NCI-H1417 (cell line): ENCODE measurements at regions not wholly inside any gene's neighbourhood (a gene's known extent, or its start where the extent isn't known, plus 50 kb on each side); places are given as distances from the start of the nearest gene placed in this dataset.
A peak's percentile ranks its signal among the peaks of the same experiment; 100 is the strongest.
"Not testable (repeated sequence)": the region's sequence is repeated elsewhere in the genome, so short reads cannot be mapped to it uniquely, and the experiment has no call there.

Experiments
- DNase-seq, 3 experiments: peaks; one replicate each; lab custom pipeline; 2025; lab: John Stamatoyannopoulos, UW

DNA sequence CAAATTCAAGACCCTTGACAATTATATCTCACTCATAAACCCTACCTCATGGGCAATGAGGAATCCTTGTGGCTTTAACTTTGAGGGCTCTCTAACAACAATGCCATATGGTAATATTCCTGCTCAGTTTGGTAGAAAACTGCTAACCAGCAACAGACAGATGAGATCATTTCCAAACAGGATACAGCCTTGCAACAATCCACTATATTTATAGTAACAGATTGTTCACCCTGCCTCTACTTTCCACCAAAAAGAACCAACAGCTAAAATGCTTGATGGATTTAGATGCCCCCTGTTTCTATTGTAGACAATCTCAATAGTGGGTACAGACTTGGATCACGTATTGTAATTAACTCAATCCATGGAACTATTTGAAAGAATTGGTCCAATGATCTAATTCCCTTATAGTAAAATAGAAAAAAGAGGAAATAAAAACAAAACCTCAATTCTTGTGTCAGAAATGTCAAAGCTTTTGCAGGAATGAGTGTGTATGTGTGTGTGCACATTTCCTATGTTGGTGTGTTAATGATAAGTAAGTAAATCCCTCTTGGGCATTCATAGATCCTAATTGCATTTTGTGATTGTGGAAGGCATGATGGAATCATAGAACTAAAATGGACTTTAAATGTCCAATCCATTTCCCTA is 100.0 kb upstream of the EDEM3 start:
- DNase-seq = peak in 1 of 3 experiments; percentile 85

DNA sequence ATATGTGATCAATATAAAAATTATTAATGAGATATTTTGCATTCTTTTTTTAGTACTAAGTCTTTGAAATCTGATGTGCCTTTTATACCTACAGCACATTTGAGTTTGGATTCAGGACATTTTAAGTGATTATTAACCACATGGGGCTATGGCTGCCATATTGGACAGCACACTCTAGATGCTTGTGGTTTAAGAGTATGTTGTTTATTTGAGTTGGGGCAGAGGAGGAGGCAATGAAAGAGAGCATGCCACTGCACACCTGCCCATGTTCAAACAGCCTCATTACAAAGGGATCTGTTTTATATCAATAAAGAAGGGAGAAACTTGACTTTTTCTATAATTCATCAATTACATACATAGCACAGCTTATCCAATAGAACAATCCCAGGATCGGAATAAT is 99.4 kb upstream of the EDEM3 start:
- peak in 1 of 3 experiments; percentile 85 for DNase-seq

DNA sequence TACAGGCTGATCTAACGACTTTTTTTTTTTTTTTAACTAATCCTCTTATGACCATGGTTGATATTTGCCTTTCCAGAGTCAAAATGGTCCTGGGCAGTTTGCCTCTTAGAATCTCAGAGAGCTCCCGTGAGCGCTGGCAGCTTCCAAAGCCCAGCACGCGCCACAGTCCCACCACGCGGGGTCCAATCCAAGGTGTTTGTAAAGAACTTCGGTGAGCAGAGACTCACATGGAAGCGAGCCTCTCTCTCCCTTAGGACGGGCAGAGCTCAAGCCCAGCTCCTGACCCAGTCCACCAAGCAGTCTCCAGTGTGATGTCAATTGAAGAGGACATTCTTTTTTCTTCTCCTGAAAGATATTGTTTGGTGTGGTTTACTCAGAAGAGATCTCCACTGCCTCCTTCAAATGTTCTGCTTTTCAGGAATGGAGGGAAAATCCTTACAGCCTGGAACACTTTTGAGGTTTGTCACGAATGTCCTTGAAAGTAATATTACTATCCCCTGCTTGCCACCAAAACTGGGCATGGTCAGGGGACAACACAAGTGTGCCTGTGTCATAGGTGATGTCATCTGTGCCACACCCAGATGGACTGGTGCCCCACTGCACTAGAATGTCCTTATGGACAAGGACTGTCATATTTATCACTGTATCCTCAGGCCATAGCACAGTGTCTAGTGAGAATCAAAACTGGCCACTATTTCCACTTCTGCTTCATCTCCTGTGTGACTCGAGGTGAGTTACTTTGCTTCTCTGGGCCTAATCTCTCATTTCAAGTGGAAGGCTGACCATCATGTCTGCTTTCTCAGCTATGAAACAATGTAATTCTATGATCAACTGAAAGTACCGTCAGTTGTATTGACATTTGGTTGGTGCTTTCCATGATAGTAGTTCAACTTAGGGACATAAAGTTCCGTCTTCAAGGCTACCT is 97.4 kb upstream of the EDEM3 start:
- no peak for DNase-seq

DNA sequence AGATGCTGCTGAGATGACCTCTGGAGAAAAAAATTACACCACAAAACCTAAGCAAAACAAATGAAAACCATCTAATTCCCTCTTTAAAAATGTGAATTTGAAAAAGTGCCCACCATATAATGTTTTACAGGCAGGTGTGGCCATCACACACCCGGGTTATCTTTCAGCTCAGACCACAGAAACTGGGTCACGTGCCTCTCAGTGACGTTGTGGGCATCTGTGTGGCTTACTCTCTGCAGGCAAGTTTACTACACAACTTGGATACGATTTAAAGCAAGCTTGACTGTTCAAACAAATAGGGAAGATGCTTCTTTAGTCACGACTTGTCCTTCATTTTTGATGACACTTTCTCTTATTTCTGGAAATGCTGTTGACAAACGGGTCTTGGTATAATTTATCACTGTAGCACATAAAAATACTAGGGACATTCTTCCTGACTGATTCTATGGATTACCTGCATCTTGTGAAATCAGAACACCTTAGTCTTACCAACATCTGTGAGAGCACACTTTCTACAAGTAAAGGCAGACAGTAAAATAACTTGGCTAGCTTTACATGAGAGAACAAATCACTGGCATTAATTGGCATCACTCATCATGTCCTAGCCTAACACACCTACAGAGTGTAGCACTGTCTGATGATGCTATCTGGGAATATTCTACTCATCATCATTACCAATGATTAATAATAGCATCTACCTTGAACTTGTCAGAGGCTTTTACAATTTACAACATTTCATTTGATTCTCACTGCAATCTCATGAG is 89.3 kb upstream of the EDEM3 start:
- DNase-seq = peak in 1 of 3 experiments; percentile 39

DNA sequence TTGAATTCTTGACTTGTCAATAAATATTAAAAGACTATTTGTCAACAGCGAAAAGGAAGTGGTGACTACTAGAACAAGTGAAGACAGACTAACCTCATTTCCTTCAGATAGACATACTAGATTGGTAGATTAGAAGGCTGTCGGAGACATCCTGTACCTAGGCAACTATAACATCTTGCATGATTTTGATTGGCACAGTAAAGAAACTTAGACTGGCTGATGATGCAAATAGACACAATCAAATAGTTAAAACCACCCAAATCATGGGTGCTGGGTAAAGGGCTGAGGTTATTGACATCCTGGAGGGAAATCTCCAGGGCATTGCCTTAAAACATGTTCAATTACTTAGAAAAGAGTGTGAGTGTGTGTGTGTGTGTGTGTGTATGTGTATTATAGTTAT is 85.9 kb upstream of the EDEM3 start:
- no peak for DNase-seq

DNA sequence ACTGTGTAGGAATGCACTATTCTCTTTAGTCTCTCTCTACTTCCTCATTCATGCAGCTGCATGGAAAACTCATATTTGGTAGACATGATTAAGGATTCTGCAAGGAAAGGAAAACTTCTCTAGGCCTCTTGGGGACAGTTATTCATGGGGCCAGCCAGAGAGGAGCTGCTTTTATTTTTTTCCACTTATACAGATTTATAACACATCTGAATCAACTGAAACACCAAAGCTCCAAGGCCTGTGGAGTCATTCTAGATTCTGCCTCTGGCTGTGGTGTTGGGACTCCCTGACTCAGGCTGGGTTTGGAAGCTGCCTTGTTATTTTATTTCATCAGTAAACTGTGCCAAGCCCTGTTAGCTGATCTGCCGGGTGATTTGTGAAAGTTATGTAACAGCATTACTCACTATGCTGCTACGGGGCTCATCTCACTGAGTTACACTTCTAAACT is 83.9 kb upstream of the EDEM3 start:
- DNase-seq = no peak

DNA sequence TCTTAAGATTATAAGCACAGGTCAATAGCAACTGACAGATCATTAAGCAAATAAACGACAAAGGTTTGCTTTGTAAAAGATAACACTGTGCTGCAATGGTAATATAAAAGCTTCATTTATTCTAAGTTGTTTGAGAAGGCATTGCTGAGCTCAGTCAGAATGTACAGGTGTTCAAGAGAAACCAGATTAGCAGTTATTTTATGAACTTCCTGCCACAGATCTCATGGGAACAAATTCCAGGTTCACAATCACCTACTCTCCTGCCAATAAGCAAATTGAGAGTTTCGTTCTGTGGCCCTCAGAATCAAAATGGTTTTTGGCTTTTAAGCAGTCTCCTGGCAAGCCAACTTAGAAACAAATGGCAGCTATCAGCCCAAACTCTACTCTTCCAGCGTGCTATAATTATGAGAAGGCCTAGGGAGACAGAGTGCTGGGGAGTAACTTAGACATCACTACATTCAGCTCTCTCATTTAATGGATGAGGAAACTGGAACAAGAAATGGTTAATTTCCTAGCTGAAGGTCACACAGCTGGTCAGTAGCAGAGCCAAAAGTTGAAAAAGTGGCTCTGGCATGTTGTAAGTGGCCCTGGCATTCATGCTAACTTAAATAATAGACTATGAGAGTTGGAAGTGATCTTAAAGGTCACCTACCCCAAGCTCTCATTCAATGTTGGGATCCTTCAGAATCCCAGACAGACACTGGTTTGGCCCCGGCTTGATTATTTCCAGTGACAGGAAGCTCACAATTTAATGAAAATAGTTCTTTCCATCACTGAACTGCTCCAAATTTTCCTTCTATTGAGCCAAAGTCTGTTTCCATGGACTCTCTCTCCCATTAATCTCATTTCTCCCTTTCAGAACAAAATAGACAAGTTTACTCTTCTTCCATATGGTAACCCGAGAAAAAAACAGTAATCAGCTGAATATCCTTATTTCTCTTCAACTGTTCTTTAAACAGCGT is 82.6 kb upstream of the EDEM3 start:
- DNase-seq = no peak

DNA sequence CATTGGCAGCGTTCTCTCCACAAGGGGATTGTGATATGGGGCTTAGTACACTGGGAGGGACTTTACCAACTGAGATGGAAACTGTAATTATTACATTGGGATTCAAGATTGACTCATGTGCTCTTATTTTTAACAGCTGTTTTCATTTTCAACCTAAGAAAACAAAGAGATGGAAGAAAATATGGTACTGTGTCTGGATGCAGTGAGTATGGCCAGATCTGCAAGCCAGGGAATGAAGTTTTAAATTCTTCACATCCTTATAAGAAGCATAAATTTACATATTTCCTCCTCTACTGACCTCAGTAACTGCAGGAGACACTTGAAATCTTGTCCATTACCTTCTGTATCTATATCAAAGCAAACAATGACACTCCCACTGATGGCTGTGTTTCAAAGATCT is 81.5 kb upstream of the EDEM3 start:
- no peak for DNase-seq

DNA sequence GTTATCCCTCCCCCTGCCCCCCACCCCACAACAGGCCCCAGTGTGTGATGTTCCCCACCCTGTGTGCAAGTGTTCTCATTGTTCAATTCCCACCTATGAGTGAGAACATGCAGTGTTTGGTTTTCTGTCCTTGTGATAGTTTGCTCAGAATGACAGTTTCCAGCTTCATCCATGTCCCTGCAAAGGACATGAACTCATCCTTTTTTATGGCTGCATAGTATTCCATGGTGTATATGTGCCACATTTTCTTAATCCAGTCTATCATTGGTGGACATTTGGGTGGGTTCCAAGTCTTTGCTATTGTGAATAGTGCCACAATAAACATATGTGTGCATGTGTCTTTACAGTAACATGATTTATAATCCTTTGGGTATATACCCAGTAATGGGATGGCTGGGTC is 79.3 kb upstream of the EDEM3 start:
- DNase-seq = not testable (repeated sequence)

DNA sequence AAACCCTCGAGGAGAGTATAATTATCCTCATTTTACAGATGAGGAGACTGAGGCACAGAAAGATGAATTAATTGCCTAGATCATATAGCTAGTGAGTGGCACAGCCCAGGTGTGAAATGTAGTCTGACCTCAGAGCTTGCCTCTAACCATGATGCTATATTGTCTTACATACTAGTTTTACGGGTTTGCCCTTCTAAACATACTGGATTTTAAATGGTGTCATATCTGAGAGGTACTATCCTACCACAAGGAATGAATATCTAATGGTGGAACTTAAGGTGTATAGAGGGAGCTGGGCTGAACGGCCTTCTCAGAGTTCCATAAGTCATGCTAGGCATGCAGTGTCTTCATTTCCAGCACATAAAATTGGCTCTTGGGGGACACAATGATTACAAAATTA is 77.9 kb upstream of the EDEM3 start:
- DNase-seq = no peak

DNA sequence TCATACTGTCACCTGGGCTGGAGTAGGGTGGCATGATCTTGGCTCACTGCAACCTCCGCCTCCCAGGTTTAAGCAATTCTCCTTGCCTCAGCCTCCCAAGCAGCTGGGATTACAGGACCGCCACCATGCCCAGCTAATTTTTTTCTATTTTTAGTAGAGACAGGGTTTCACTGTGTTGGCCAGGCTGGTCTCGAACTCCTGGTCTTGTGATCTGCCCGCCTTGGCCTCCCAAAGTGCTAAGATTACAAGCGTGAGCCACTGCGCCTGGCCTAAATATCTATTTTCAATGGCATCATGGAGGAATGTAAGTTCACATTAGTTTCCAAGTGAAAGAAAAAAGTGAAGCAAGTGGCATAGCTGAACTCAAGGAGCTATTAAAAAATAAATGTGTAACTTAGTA is 74.8 kb upstream of the EDEM3 start:
- not testable (repeated sequence) for DNase-seq

DNA sequence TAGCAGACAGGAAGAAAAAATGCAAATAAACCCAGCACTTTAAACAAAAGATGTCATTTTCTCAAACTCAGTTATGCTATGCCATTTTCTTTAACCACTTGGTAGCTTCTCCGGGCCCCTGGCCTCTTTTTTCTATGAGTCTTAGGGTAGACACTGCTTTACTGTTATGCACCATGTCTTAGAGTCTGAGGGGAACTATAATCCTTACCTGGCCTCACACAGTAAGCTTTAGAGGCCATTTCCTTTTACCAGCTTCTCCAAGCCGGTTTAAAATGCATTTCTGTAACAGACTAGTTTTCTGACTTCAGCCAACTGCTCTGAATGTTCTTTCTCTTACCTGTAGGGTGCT is 73.7 kb upstream of the EDEM3 start:
- no peak for DNase-seq

DNA sequence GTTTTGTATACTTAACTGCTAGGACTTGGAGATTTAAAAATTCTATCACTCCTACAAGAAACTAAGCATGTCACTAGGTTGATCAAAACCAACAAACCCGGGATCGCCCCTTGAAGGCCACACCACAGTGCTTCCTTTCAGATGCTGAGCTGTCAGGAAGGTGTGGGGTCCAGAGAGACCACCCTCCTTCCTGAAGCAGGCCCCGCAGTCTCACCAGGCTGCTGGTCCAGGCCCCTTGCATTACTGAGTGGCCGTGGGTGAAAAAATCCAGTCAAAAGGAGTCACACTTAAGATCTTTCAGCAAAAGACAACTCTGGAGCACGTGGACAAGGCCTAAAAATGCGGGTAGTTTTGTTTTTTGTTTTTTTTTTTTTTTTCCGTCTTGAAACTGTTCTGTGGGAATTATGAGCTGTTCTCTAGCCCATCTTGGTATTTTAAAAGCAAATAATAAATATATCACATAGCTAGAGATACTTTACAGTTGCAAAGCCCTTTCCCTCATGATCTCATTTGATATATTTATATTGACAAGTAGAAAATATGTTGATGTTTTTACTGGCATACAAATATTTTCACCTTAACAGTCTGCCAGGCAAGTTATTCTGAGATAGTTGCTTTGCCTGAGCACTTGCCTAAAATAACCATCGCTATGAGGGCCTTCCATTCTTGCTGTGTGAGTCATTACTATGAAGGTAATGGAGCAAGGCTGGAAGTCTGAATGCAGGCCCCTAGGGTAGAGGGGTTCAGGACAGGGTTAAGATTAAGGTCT is 73.1 kb upstream of the EDEM3 start:
- DNase-seq = no peak

DNA sequence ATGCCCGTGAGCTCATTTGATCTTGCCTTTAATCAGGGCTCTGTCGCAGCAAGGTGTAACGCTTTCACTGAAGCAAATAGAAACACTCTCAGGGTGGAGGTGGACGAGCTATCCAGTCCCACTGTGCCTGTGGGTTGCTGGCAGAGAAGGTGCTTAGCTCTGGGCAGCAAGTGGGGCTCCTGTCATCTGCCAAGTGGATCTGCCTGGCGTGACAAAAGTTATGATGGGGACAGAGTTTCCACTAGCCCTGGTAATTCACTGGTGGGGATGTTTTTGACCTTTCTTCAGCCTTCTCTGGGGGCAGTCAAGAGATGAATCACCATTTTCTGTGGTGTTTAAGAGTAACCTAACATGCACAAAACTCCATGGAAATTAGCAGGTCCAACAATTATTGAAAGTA is 71.3 kb upstream of the EDEM3 start:
- DNase-seq = peak in 1 of 3 experiments; percentile 34

DNA sequence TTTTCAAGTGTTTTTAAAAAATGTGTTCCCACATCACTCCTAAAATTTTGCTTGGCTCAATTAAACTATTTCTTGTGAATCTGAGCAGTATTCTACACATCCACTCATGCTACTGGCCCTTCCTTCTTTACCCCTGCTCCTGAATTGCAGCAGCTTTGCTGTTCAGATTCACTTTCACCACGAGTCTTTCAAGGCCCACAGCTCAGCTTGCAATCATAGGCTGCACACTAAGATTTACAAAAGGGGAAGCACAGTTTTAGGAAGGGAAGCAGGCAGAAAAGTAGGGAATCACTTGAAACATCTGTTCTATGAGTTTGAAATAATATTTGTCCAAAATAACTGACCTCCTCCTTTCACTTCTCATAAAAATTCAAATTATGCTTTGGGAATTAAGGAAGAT is 70.9 kb upstream of the EDEM3 start:
- DNase-seq = no peak

DNA sequence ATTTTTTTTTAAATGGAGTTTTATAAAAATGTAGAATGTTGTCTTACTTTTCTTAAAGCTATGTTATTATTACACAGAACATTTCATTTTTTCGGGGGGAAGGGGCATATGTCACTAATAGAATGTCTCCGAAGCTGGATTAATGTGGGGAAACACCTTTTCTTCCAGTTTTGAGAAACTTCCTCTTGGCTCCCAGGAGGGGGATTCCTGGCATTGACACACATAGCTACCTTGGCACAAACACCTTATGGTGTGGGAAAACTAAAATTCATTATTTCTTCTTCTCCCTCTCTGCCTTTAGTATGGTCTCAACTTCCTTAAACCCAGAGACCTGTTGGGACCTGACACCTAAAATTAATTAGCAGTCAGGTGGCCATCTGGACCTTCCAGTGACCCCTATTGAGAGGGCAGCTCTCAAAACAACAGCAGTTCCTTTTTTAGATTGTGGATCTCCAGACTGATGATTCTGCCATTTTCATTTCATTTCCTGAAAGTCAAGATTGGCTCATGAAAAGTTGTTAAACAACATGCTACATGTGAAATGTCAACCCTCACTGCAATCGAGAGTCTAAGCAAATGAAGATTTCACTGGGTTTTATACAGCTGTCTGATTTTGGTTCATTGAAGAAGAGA is 70.1 kb upstream of the EDEM3 start:
- no peak for DNase-seq

DNA sequence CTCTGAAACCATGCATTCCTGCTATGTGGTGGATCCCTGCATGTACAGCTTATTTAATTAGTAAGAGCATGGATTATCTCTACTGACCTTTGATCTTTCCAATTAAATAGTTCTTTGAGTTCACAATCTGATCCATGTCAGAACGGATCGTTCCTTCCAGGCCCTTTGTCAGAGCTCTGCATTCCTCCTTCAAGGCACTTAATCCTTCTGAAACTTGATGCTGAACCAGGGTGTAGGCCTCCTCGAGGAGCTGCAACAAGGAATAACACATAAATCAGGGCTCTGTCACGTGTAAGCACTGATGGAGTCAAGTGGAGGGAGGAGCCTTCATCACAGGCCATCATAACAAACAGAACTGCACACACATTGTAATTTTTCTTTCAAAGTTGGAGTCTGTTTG is 68.4 kb upstream of the EDEM3 start:
- peak in 2 of 3 experiments; percentile 24 to 99 for DNase-seq

DNA sequence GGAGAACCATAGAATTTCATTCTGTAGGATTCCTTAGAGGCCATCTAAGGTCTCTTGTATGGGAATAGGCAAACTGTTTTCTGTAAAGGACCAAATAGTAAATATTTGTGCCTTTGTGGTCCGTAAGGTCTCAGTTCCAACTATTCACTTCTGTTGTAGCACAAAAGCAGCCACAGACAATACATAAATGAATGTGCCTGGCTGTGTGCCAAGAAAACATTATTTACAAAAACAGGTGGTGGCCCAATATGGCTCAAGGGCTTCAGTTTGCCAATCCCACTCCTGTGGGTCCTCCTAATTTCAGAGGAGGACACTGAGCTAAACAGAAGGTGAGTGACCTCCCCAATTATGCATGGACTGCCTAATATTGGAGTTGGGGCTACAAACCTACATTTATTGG is 67.6 kb upstream of the EDEM3 start:
- peak; percentile 13 to 68 (median 68) for DNase-seq

DNA sequence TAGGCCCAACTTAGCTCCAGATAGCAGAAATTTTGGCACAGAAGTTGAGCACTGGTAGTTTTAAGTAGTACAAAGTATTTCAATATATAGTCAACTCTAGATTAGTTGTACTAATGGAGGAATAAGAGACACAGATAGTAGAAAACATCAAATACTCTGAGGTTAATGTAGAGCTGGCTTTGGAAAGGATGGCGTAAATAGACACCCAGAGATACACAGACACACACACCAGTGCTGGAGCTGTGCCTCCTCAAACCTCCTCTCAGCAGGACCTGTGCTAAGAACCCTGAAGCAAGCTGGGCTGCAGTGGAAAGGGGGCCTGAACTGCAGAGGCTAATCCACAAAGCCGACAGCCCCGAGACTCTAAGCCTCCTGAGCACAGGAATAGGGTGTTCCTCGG is 67.0 kb upstream of the EDEM3 start:
- DNase-seq = no peak

DNA sequence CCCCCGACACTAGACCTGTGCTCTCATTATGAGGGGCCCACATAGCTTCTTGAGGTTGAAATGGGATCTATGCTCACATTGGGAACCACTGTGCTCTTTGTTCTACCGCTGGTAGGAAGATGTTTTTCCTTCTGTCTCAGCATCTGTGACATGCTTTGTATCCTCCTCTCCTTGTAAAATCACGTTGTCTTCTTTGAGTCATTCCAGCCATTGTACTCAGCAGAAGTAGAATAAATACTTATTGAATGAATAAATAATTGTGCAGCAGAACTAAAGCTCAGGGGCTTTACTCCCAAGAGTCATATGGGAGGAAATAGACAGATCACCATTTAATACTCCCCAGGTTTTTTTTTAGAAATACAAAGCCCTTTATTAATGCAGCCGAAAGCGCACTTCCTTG is 66.3 kb upstream of the EDEM3 start:
- no peak for DNase-seq
